C4-2B (cell line): ENCODE measurements at regions not wholly inside any gene's neighbourhood (a gene's known extent, or its start where the extent isn't known, plus 50 kb on each side); places are given as distances from the start of the nearest gene placed in this dataset.
"Not testable (repeated sequence)": the region's sequence is repeated elsewhere in the genome, so short reads cannot be mapped to it uniquely, and the experiment has no call there.

Experiments used
- H3K27ac ChIP-seq: fragments of 450-650 bp; 2 replicates; pipeline ENCODE4 v1.5.1; 2017
- CTCF ChIP-seq: fragments of 450-650 bp; conservative IDR thresholded peaks from 2 replicates; pipeline ENCODE4 v1.5.1; 2017; ENCODE audit warnings: mild to moderate bottlenecking
- ZFX ChIP-seq: fragments of 450-650 bp; IDR thresholded peaks from 2 replicates; pipeline ENCODE4 v1.6.1; 2017

GRCh38 chr16:7239547-7239946, 93.1 kb upstream of the RBFOX1 start:
- TF ChIP-seq ZFX (no peak), CTCF (no peak)
- no peak overlapping the region for H3K27ac ChIP-seq

- TF ChIP-seq CTCF, result no peak
- no peak for TF ChIP-seq ZFX
- no peak overlapping the region for H3K27ac ChIP-seq
Measured at GRCh38 chr16:7236824-7237410, 95.7 kb upstream of the RBFOX1 start.

- H3K27ac ChIP-seq, result no peak overlapping the region
- TF ChIP-seq ZFX (no peak), CTCF (no peak)
Measured at GRCh38 chr16:7233975-7234374, 98.7 kb upstream of the RBFOX1 start.

- no peak overlapping the region for H3K27ac ChIP-seq
- TF ChIP-seq CTCF, result no peak
- no peak for TF ChIP-seq ZFX
Measured at GRCh38 chr16:7231762-7232161, 100.9 kb upstream of the RBFOX1 start.

- not testable (repeated sequence) for H3K27ac ChIP-seq
Measured at GRCh38 chr16:7229433-7230218, 103.0 kb upstream of the RBFOX1 start.

GRCh38 chr16:7227229-7227721, 105.4 kb upstream of the RBFOX1 start:
- no peak overlapping the region for H3K27ac ChIP-seq
- TF ChIP-seq CTCF, result no peak
- TF ChIP-seq ZFX, result no peak

GRCh38 chr16:7221157-7221556, 111.5 kb upstream of the RBFOX1 start:
- TF ChIP-seq ZFX (no peak), CTCF (no peak)
- H3K27ac ChIP-seq, result no peak overlapping the region
